ENCODE measurements at regions not wholly inside any gene's neighbourhood (a gene's known extent, or its start where the extent isn't known, plus 50 kb on each side); places are given as distances from the start of the nearest gene placed in this dataset.

GRCh38 chr1:181387702-181388101, 95.6 kb upstream of the CACNA1E start:
- no peak for DNase-seq (ENCODE audit: low read depth, low spot score)

- no peak for DNase-seq (ENCODE audit: low read depth, low spot score)
Measured at GRCh38 chr1:181390410-181391077, 92.8 kb upstream of the CACNA1E start.

DNA sequence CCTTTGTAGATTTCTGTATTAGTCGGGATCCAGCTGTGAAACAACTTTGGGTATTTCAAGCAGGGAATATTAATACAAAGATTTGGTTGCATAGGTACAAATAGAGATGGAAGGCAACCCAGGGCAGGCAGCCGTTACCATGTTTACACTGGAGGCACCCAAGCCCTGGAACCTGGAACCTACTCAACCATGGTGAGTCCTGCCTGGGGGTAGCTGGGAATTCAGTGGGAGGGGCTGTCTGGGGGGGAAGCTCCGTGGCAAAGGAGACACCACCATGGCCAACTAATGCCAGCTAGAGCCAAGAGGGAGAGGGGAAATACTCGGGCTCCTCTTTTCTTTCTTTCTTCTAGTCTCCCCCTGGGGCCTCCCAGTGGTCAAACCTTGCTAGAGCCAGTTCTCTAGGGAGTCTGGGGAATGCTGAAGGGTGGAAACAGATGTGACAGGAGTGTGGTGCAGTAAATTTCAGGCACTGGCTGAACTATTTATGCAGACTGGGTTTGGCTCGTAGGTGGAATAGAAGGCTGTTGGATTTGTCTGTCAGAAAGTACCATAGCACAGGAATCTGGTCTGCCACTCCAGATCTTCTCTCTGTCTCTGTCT, 91.9 kb upstream of the CACNA1E start:
- no peak for DNase-seq (ENCODE audit: low read depth, low spot score)

- no peak for DNase-seq (ENCODE audit: low read depth, low spot score)
Measured at GRCh38 chr1:181392133-181392532, 91.2 kb upstream of the CACNA1E start.

- DNase-seq (ENCODE audit: low read depth, low spot score), result no peak
Measured at GRCh38 chr1:181392613-181393220, 90.6 kb upstream of the CACNA1E start.

DNA sequence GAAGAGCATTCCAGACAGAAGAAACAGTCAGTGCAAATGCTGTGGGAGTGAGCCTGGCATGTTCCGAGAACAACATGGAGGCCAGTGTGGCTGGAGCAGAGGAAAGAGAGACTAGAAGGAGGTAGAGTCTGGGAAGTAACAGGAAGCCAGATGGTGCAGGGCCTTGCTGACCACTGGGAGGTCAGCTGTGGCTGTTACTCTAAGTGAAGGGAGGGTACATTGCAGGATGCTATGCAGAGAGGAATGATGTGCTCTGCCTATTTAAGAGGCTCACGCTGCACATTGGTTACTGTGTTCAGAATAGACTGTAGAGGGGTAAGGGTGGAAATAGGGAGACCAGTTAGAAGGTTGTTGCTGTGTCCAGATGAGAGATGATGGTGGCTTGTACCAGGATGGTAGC, 88.6 kb upstream of the CACNA1E start:
- DNase-seq (ENCODE audit: low read depth, low spot score), result no peak

- no peak for DNase-seq (ENCODE audit: low read depth, low spot score)
Measured at GRCh38 chr1:181396171-181396670, 87.1 kb upstream of the CACNA1E start.

DNA sequence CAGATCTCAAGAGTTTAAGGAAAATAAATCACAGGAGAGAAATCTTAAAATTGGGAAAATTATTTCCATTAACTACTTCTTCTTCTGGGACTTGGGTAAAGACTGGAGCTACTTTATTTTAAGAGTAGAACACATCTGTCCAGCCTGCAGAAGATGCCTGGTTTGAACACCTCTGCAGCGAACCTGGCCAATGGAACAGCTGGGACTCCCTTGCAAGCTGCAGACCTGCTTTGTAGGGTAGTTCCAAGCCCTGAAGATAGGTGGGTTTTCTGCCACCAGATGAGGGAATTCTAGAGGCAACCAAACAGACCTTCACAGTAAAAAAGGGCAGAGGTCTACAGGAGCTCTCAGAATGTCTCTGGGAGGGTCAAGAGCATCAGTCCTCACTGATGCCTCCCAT, 86.5 kb upstream of the CACNA1E start:
- no peak for DNase-seq (ENCODE audit: low read depth, low spot score)

DNA sequence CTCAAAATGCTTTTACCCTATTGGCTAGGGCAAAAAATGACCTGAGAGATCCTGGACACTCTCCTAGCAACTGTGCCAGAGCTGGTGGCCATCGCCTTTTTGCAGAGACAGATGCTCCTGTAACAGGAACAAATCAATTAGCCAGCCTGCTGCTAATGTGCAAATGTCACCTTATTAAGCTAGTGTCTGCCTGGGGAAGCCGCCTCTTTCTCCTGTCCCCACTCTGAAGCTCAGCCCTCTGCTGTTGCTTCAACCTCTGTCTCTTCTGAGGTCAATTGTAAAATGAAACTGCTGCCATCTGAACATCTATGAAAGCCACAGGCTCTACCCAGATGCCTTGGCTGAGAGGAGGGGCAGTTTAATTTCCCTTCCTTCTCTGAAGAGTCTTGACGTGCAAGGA, 85.5 kb upstream of the CACNA1E start:
- no peak for DNase-seq (ENCODE audit: low read depth, low spot score)

- DNase-seq (ENCODE audit: low read depth, low spot score), result no peak
Measured at GRCh38 chr1:181398544-181398943, 84.8 kb upstream of the CACNA1E start.

DNA sequence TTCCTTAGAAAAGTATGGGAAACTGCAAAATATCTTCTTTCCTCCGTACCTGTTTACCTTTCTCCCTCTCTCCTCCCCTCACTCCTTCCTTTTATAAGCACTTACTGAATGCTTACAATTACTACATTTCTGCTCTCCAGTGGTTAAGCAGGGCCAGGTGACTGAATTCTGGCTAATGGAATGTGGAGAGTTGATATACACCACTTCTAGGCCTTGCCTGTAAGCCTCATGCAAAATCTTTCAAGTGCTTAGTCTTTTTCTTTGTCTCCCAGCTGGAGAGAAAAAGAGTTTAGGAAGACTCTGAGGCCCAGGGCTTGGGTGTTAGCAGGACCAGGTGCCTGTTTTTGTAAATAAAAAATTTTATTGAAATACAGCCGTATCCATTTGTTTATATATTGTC, 77.7 kb upstream of the CACNA1E start:
- no peak for DNase-seq (ENCODE audit: low read depth, low spot score)

DNA sequence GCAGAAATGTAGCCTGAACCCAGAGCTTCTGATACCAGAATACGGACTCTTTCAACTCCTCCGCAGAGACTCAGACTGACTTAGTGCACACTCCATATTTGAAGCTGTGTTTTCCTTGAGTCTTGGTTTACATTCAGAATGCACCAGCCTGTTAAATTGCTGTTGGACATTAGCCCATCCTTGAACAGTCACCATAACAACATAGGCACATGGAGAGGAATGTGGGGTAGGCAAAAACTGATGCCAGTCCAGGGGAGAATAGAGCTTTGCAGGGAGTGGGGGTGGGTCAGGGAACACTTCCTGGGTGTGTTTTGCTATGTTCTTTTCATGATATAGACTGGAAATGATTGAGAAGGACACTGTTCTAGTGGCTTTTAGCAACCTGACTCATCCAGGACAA, 76.3 kb upstream of the CACNA1E start:
- no peak for DNase-seq (ENCODE audit: low read depth, low spot score)

DNA sequence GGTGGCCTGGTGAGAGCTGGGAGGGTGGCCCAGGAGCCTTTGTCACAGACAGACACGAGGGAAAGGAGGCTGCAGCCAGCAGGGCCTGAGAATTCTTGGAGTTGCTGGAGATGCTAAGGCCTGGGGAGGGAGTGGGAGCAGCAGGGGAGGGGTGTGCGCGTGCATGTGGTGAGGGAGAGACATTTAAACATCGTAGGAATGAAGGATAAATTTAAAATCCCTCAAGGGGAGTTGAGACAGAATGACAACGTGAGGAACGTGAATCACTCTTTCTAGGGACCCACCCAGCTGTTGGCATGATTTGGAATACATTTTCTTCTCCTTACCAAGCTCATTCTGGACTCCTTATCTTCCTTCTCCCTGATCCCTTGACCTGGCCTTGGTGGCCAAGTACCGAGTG, 73.3 kb upstream of the CACNA1E start:
- DNase-seq (ENCODE audit: low read depth, low spot score), result no peak

GRCh38 chr1:181412746-181413145, 70.6 kb upstream of the CACNA1E start:
- no peak for DNase-seq (ENCODE audit: low read depth, low spot score)

GRCh38 chr1:181413195-181413815, 70.0 kb upstream of the CACNA1E start:
- no peak for DNase-seq (ENCODE audit: low read depth, low spot score)

DNA sequence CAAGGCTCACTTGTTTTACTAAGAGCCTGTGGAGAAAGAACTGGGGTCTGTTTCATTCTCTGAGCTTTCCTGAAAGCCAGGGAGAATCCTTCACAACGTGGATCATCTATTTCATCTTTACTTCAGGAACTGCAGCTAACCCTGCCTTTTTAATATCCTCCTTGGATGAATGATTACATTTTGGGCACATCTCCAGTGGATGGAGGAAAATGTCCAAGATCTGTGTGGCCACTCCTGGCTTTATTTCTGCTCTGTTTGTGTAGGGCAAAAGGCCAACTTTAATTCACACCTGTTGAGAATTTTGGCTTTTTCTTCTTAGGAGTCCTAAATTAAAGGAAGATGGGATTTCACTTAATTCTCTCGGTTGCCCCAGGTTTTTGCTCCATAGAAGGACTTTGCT, 69.5 kb upstream of the CACNA1E start:
- no peak for DNase-seq (ENCODE audit: low read depth, low spot score)

DNA sequence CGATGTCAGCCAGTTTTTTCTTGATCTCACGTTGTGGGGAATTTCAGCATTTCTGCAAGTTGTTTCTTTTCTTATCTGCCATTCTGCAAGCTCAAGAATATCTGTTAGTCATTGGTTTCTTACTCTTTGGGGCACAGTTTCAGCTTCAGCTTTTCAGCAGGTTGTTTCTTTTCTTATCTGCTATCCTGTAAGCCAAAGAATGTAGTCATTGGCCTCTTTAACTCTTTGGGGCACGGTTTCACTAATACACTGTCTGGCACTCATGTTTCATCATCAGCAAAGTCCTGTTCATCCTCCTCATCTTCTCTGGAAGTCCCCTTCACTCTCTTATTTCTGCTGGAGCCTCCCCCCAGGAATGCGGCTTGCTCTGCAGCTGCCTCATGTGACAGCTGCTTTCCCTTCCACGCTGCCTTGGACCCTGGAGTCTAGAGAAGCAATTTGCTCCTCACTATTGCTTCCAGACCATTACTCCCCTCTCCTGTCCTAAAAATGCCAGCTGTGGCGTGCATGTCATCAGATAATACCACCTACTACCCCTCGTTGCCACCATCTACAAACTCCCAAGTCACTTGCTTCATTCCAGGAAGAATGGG, 67.0 kb upstream of the CACNA1E start:
- no peak for DNase-seq (ENCODE audit: low read depth, low spot score)

DNA sequence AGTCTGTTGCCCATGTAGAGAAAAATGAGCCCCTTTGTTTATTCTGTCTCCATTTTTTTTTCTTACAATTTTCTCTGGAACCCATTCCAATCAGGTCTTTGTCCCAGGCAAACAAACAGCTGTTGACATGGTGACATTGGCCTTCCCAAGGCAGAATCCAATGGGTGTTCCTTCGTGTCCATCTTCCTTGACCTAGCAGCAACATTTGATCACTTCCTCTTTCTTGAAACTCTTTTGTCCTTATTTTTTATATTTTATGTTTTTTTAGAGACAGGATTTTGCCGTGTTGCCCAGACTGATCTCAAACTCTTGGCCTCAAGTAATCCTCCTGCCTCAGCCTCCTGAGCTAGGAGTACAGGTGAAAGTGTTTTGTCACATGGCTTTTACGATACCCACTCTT, 65.4 kb upstream of the CACNA1E start:
- DNase-seq (ENCODE audit: low read depth, low spot score), result no peak

GRCh38 chr1:181423301-181423918, 59.9 kb upstream of the CACNA1E start:
- DNase-seq (ENCODE audit: low read depth, low spot score), result peak; percentile 4

GRCh38 chr1:181424786-181425403, 58.4 kb upstream of the CACNA1E start:
- DNase-seq (ENCODE audit: low read depth, low spot score), result peak; percentile 35

- no peak for DNase-seq (ENCODE audit: low read depth, low spot score)
Measured at GRCh38 chr1:181425566-181425965, 57.8 kb upstream of the CACNA1E start.

Data from smooth muscle cell of the brain vasculature (primary cell).